ENCODE measurements at regions not wholly inside any gene's neighbourhood (a gene's known extent, or its start where the extent isn't known, plus 50 kb on each side); places are given as distances from the start of the nearest gene placed in this dataset.
"Not testable (repeated sequence)": the region's sequence is repeated elsewhere in the genome, so short reads cannot be mapped to it uniquely, and the experiment has no call there.

DNA sequence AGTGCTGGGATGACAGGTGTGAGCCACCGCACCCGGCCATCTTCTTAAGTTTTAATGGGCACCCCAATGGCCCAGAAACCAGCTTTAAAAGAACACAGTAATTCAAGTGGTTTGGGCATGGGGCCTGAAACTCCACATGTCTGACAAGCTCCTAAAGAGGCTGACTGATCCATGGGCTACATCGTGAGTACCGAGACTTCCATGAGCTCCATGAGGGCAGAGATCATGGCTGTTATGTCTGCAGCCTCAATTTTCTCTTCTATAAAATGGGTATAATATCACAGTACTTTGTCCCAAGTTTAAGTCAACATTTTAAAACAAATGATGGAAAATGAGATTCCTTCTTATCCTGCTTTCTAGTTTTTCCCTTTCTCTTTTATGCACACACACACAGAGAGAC, 397.6 kb upstream of the MAF start:
- DNase-seq = no peak

DNA sequence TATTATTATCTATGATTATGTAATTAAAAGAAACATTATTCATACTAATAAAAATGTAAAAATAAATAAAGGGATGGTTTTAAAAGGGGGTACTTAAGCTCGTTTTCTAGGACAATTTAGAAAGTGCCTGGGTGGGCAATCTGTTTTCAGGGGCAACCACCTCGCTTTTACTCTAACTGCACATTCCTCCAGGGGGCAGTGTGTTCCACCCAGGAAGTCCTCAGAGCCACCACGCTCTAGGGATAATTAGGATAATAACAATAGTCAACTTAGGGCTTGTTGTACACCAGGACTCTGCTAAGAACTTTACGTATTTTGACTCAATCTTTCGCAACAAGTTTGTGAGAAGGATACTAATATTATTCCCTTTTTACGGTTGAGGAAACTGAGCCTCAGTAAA, 396.7 kb upstream of the MAF start:
- DNase-seq = no peak

DNA sequence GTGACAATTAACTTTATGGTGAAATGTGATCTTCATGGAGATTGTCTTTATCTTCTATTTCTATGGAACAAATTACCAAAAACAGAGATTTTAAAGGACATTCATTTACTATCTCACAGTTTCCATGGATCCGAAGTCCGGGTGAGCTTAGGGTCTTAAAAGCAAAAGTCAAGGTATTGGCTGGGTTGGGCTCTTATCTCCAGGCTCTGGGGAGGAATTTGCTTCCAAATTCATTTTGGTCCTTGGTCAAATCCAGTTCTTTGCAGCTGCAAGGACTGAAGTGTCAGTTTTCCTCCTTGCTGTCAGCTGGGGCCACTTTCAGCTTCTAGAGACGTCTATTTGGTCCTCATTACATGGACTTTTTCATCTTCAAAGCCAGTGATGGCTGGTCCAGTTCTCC, 395.8 kb upstream of the MAF start:
- no peak for DNase-seq

DNA sequence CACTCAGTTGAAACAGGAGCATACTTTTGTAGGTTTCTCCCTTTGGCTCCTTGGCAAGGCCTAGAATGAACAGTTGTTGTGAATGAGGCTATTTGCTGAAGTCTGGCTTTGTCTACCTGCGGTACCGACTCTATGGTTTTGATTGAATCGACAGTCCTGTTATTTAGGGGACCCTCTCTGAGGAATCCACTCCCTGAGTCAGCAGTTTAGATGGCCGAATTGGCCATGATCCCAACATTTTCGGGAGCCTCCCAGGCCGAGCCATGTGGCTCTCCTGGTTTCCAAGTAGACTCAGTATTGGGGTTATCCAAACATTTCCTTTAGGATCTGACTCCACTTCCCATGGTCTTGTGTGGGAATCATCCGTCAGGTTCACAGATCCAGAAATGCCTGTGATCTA, 394.8 kb upstream of the MAF start:
- DNase-seq = no peak

DNA sequence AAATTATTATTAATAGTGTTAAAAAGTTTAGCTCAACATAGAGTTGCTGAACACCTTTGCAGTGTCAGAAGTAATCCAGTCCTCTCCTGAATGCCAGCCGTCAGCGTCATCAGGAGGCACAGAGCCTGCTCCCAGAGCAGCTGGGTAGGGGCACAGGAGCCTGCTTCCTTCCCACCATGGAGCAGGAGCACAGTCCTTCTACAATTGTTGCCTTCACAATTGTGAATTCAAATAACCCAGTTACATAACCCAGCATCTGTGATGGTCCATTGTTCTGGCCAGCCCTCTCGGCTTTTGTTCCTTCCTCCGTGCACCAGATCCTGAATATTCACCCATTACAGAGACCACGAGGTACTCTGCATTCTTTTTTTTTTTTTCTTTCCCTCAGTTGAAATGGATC, 393.9 kb upstream of the MAF start:
- DNase-seq = peak; percentile 81

DNA sequence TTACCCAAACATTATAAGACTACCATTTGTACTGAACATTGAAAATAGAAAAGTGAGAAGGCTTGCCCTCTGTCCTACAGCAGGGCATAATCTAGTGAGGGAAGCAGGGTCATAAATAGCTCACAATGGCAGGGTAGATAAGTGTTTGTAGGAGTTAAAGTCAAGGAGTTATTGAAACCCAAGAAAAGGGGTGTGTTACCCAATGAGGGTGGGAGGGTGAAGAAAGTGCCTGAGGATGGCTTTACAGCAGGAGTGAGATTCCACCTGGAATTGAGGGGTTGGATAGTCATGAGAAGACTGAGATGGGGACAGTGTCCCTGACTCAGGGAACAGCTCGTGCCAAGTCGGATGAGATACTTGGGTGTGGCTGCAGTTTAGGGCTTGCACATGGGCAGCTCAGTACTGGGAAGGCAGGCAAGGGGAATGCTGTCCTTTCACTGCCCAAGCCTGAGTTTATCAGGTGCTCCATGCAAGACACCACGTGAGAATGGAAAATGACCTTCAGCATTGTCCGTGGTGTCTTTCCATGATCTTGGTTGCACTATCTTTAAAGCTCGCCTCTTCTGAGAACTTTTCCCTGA, 393.2 kb upstream of the MAF start:
- DNase-seq = no peak

DNA sequence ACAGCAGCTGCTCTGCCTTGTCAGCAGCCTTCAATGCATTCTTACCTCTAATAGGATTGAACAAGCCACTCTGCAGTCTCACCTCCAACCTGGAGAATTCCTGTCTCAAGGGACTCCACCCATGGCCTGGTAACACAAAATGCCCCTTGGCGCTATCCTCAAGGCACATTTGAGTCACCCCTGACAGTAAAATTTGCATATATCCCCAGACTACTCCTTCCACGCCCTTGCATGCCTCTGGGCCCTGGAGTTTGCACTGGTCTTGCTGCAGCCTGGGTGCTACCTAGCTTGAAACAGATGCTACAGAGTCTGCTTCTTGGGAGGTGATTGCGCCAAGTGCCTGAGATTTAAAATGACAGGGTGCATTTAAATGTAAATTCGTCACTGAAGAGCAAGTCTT, 391.4 kb upstream of the MAF start:
- DNase-seq = no peak

DNA sequence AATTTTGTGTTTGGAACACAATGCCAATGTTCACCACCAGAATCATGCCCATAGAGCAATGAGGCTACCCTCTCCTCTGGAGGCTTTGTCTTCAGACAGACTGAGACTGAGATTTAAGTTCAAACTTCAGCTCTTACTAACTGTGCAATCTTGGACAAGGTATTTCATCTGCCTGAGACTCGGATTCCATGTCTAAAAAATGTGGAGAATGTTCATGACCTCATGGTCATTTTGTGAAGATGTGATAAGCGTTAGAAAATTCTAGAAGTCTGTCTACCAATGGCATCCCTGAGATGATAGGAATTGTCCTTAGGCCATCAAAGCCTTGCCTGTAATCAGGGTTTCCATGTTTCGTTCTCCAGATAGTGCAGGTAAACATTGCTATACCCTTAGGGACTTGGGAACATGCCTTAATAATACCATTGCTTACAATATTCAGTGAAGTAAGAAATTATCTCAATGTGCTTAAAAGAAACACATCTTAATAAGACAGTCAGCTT, 388.2 kb upstream of the MAF start:
- no peak for DNase-seq

DNA sequence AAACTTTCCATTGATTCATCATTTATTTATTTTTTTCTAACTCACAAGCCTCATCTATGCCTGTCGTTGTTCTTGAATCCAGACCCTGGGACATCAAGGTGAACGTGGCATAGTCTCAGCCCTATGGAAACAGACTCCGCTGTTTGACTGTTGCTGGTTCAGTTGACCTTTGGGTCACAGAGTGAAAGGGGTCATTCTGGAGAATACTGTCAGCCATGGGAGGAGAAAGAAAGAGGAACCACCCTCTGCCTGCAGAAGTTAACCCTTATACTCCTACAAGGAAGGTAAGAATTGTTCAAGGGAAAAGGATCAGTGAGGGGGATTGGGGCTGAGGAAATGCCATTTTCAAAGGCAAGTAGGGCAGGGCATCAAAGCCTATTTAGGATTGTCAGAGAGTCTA, 387.6 kb upstream of the MAF start:
- no peak for DNase-seq

DNA sequence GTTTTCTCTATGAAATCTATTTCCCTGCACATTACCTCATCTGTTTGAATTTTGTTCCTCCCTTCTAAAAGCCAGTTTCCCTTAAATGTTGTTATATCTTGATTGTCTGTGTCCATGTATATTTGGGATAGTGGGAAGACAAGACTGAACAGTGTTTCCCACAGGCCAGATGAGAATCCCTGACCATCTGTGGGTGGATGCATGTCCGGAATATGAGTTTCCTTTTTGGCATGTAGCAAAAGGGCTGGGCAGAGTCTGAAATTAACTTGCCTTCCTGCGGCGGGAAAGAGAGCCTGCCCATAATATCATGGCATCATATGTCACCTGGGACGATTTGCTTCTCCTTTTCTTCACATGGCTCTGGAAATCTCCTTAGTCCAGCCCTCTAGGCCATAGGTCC, 385.8 kb upstream of the MAF start:
- no peak for DNase-seq

DNA sequence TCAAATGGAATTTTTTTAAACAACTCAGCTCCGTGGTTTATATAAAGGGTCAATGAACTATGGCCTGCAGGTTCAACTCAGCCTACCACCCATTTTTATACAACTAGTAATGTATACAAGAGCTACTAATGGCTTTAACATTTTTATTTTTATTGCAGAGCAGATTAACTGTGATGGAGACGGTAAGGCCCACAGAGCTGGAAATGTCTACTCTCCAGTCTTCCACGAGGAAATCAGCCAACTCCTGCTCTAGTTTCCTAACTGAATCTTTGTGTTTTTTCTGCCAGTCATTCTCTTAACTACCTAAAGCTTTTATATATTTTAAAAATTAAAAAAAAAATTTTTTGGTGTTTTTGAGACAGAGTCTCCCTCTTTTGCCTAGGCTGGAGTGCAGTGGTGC, 385.1 kb upstream of the MAF start:
- DNase-seq = no peak

DNA sequence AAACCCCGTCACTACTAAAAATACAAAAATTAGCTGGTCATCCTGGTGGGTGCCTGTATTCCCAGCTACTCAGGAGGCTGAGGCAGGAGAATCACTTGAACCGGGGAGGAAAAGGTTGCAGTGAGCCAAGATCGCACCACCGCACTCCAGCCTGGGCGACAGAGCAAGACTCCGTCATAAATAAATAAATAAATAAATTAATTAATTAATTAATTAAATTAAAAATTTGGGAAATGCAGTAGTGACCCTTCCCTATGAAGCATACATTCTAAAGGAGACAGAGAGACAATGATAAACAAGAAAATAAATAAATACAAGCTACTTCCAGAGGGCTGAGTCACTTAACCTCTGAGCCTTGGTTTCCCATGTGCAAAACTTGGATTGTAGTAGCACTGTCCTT, 383.6 kb upstream of the MAF start:
- DNase-seq = not testable (repeated sequence)

DNA sequence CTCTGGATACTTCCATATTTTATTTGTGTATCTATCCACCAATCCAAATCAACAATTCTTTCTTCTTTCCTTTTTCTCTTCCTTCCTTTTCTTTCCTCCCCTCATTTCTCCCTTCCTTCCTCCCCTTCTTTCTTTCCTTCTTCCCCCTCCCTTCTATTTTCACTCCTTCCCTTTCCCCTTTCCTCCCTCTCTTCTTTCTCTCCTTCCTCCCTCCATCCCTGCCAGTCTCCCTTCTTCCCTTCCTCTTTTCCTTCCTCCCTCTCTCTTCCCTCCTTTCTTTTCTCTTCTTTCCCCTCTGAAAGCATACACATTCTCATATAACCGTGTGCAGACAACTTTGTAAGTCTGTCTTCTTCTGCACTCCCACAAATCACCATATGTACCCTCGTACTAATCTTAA, 382.3 kb upstream of the MAF start:
- DNase-seq = no peak

DNA sequence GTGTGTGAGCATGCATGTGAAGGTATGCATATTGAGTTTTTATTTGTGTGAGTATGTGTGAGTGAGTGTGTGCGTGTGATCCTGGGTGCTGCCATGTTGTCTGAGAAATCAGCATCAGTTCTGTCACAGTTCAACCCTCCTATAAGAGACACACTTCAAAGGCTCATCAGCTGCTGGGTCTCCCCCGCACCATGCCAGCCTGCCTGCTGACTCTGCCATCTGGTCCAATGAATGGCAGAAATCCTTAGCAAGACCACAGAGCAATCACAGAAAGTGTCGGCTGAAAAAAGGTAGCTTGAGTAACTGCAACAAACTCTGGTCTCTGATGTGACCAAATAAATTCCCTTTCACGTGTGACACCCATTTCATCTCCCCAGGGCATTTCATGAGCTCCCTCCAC, 381.8 kb upstream of the MAF start:
- DNase-seq = no peak

DNA sequence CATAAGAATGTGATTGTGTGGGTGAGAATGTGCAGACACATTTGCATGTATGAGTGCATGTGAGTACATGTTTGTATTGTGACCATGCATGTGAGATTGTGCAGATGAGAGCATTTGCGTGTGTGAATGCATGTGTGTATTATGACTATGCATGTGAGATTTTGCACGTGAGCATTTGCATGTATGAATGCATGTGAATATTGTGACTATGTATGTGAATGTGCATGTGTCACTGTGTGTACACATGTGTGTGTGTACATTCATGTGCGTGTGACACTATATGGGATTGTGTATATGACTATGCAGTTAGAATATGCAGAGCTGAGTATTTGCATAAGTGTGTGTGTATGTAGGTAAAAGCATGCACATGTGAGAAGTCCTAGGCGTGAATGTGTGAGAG, 381.3 kb upstream of the MAF start:
- no peak for DNase-seq

DNA sequence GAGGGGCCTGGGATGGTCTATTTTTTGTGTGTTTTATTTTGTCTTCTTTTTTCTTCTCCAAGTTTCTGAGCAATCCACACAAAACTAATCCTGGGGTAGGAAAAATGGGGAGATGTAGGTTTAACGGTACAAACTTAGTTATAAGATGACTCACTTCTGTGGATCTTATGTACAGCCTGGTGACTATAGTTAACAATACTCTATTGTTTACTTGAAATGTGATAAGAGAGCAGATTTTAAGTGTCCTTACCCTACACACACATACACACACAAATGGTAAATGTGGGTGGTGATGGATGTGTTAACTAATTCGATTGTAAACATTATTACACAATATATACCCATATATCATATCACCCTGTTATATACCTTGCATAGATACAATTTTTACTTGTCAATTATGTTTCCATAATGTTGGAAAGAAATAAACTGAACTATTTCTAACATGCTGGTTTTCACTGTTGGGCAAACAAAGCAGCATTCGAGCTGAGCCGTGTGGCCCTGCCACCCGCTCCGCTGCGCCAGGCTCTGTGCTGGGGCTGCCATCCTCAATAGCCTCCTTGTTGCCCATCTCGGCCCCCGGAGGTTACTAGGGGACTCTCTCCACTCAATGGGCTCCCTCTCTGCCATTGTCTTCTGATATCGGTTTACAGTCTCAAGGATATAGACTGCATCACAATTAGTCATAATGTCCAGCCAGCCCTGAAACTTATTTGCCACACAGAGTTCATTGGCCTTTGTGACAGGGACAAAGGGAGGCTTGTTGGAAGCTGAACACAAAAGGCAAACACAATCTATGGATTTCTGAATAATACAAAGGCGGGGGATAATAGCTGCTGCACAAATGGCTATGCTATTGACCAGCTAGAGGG, 380.3 kb upstream of the MAF start:
- DNase-seq = peak; percentile 77

DNA sequence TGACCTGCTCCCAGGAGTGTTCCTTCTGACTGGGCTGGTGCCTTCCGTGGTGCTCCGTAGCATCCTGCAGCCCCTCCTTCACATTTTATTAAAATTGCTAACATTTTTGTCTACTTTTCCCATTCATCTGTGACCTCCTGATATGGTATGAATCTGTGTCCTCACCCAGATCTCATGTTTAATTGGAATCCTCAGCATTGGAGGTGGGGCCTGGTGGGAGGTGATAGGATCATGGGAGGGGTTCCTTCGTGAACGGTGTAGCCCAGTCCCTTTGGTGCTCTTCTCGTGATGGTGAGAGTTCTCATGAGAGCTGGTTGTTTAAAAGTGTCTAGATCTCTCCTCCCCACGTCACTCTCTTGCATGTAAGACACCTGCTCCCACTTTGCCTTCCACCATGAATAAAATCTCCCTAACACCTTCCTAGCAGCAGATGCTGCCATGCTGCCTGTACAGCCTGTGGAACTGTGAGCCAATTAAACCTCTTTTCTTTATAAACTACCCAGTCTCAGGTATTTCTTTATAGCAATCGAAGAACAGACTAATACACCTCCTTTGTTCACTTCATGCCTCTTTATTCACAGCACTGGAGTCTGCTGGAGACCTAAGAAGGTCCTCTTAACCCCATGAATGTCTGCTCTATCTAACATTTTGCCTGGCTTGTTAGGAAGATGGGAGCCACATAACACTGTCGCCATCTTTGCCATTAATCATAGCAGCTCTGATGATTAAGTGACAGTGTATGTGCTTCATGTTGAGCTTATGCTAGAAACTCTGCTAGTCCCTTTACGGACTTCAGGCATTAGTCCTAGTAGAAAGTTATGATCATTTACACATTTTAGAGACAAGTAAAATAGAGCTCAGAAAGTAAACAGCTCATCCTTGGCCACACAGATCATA, 377.7 kb upstream of the MAF start:
- DNase-seq = no peak

DNA sequence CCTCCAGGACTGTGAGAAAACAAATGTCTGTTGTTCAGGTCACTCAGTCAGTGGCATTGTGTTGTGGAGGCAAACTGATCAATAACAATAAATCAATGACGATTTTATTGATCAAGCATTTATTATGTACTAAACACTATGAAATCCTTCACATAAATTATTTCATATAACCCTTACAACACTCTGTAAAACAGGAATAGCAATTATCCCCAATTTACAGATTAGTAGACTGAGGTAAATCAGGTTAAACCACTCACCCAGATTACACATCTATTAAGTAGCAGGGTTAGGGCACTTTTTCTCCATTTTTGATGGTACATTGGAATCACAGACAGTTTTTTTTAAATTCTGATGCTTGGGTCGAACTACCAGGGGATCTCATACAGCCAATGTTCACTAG, 372.8 kb upstream of the MAF start:
- DNase-seq = no peak

DNA sequence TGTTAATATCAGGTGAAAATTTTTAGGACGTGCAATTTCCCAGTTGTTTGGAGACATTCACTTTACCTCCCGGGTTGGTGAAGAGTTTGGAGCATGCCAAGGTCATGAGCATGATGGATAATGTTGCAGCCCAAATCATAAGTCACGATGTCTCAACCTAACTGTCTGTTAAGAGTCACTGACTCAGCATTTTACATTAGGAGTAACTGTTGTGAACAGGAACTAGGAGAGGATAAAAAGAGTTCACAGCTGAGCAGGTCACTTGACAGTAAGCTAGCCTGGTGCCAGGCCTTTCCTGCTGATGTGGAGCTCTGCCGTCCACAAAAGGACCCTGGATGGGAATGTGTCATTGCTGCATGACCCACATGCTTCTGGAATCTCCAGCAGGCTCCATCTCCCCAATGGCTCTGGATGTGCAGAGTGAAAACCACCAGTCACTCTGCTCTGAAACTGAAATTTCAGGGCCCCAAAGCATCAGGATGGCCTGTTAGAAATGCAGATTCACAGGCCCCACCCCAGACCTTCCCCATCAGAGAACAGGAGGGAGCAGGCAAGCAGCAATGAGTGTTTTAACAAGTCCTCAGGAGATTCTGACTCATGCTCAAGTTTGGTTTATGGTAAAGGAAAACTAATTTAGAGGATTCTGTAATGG, 371.6 kb upstream of the MAF start:
- no peak for DNase-seq

DNA sequence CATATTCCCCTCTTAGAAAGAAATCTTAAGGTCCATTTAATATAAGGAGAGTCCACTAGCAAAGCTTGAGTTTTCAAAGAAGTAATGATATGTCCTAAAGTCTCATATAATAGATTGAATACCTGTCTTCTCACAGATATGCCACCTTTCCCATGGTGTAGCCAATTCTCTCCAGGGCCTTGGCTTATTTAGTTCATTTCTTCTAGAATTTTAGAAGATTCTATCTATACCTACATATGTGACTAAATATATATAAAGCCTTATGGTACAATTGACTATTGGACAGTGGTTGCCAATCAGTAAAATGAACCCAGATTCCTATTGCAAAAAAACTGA, 370.7 kb upstream of the MAF start:
- DNase-seq = no peak

DNA sequence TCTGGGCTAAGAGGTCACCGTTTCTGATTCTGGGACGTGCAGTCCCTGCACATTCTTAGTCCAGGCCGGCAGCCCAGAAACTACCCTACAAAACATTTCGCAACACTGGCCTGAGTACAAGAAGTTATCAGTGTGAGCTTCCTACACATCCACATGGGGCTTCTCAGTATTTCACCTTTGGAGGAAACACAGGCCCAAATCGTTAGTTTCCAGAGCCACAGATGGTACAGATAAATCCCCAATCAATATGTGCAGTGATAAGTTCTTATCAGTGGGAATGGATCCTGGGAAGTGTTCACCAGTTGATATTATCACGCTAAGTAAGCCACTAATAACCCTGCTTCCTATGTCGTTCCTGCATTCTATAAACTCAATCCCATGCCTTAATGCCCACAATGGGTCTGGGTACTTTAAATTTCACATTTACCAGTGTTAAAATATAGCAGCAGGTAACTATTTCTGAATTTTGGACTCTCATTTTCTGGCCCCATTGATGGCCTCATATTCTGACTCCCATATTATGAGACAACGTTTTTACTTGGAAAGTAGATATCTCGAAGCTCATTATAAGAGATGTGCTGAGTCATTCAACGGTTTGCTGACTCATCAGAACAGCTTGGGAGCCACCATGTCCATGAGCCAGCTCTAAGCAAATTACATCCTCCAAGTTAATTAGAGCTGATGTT, 370.2 kb upstream of the MAF start:
- DNase-seq = no peak

DNA sequence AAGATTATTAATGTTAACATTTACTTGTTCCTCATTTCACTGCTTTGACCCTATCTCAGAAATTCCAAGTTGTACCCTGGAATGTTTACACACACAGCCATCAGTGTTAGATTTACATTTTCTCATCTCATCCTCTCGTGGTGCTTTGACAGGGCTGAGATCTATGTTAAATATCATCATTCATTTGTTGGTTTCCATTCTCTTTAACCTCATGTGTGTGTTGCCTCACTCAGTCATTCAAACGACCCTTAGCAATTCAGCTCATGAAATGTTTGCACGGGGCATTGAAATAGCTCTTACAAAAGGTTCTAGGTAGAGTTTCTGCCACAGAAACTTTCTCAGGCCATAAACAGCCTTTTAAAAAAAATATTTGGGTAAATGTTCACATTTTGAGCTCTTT, 369.6 kb upstream of the MAF start:
- DNase-seq = no peak

DNA sequence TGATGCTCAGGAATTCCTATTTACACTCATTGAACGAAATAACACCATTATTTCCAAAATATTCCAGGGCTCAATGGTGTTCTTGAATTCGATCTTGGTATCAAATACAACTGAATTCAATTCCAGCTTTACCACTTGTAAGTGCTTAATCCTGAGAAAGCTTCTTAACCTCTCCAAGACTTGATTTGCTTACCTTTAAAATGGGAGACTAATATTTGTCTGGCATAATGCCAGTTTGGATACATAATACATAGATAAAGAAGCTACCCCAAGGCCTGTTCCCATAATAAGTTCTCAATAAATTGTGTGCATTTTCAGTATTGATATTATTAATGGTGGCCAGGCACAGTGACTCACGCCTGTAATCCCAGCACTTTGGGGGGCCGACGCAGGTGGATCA, 368.9 kb upstream of the MAF start:
- DNase-seq = no peak

Measured in midbrain (tissue), 1 donor.